Caco-2 (cell line): ENCODE measurements at regions not wholly inside any gene's neighbourhood (a gene's known extent, or its start where the extent isn't known, plus 50 kb on each side); places are given as distances from the start of the nearest gene placed in this dataset.
"Not testable (repeated sequence)": the region's sequence is repeated elsewhere in the genome, so short reads cannot be mapped to it uniquely, and the experiment has no call there.

Experiments used
- BruUV-seq: library from RNA; stranded (reverse); fragments of 400-500 nt; replicated peaks from 2 replicates; lab custom pipeline; 2021; lab: Mats Ljungman, UMichigan
- CTCF ChIA-PET: fragments of 300-600 bp; sonication (Branson Sonifier 250); formaldehyde crosslinking; loops from one replicate; lab custom pipeline; 2022; ENCODE audit warnings: antibody characterized with exemption; lab: Charles Lee
- POLR2A ChIA-PET: fragments of 300-600 bp; sonication (Branson Sonifier 250); formaldehyde crosslinking; loops from one replicate; lab custom pipeline; 2022; ENCODE audit warnings: antibody characterized with exemption; lab: Charles Lee
- DNase-seq, 2 experiments: peaks; one replicate each; pipeline versions ENCODE4 v3.0.0 to v3.0.0-alpha.2; 2020 to 2022
- H3K27me3 ChIP-seq: replicated peaks from 2 replicates; pipeline ENCODE4 v1.6.0; 2011; ENCODE audit warnings: low read length; ENCODE audit not compliant: control insufficient read depth, insufficient read depth
- H3K36me3 ChIP-seq: 2 replicates; pipeline ENCODE4 v1.5.1; 2011; ENCODE audit warnings: low read length; ENCODE audit not compliant: control insufficient read depth, insufficient read depth
- H3K4me1 ChIP-seq: fragments of 250-450 bp; sonication (Bioruptor Pico); 2 replicates; pipeline ENCODE4 v1.5.1; 2020; ENCODE audit warnings: mild to moderate bottlenecking
- H3K4me3 ChIP-seq: 2 replicates; pipeline ENCODE4 v1.5.1; 2011; ENCODE audit warnings: low read depth, mild to moderate bottlenecking, control low read depth, low read length
- H3K9me3 ChIP-seq: fragments of 250-450 bp; sonication (Bioruptor Pico); 2 replicates; pipeline ENCODE4 v1.5.1; 2020; ENCODE audit warnings: mild to moderate bottlenecking, moderate library complexity
- H3K27ac Mint-ChIP-seq: one replicate; pipeline ENCODE4 v1.8.0; 2022; ENCODE audit warnings: mixed read lengths; ENCODE audit not compliant: unreplicated experiment
- H3K27me3 Mint-ChIP-seq: one replicate; pipeline ENCODE4 v1.8.0; 2022; ENCODE audit warnings: mixed read lengths; ENCODE audit not compliant: insufficient read depth, unreplicated experiment
- H3K36me3 Mint-ChIP-seq: one replicate; pipeline ENCODE4 v1.8.0; 2022; ENCODE audit warnings: mild to moderate bottlenecking, mixed read lengths; ENCODE audit not compliant: insufficient read depth, unreplicated experiment
- H3K4me1 Mint-ChIP-seq: one replicate; pipeline ENCODE4 v1.8.0; 2022; ENCODE audit warnings: low read depth, mixed read lengths; ENCODE audit not compliant: unreplicated experiment
- H3K4me3 Mint-ChIP-seq: one replicate; pipeline ENCODE4 v1.8.0; 2022; ENCODE audit warnings: mild to moderate bottlenecking, moderate library complexity, mixed read lengths; ENCODE audit not compliant: unreplicated experiment
- H3K9me3 Mint-ChIP-seq: one replicate; pipeline ENCODE4 v1.8.0; 2022; ENCODE audit warnings: mixed read lengths; ENCODE audit not compliant: unreplicated experiment
- CTCF ChIP-seq, 2 experiments: fragments of 200-600 bp in 1 of 2; IDR thresholded peaks; 1 replicate in 1 of 2; 2 replicates in 1 of 2; pipeline versions ENCODE4 v1.5.1 to v1.8.0; 2011 to 2022; ENCODE audit warnings: antibody characterized with exemption in 1 of 2, control low read depth in 1 of 2, inconsistent platforms in 1 of 2, low read depth in 1 of 2, low read length in 1 of 2, mild to moderate bottlenecking in 1 of 2, moderate library complexity in 1 of 2; ENCODE audit not compliant: insufficient read depth in 1 of 2, severe bottlenecking in 1 of 2, unreplicated experiment in 1 of 2
- intact Hi-C: fragments of 100-400 bp; cut with micrococcal nuclease; formaldehyde crosslinking; loops from one replicate; pipeline ENCODE4 v1.10.0; 2022; ENCODE audit not compliant: unreplicated experiment

GRCh38 chr15:92848464-92848851, 51.7 kb upstream of the CHD2 start:
- H3K27me3 Mint-ChIP-seq, result no peaks in the 10 kb centered on the region
- no peak overlapping the region for H3K4me3 ChIP-seq
- H3K27ac Mint-ChIP-seq, result no peak overlapping the region
- H3K36me3 Mint-ChIP-seq, result no peaks in the 10 kb centered on the region
- TF ChIP-seq CTCF (IDR thresholded peaks at IDR 0.05; ENCODE audit: insufficient read depth in 1 of 2, low read depth in 1 of 2, low read length in 1 of 2, severe bottlenecking in 1 of 2, unreplicated experiment in 1 of 2), result no peak
- intact Hi-C loops, result no loop called here
- no peak overlapping the region for H3K4me3 Mint-ChIP-seq
- ChIA-PET CTCF (no interaction called here), POLR2A (no interaction called here)
- no peaks in the 10 kb centered on the region for H3K9me3 Mint-ChIP-seq
- DNase-seq, result no peak
- no peaks in the 10 kb centered on the region; the same call in 1 of the 2 replicates for H3K9me3 ChIP-seq
- BruUV-seq, result no TSS peak
- no peaks in the 10 kb centered on the region for H3K36me3 ChIP-seq
- no peaks in the 10 kb centered on the region for H3K27me3 ChIP-seq
- H3K4me1 Mint-ChIP-seq, result peaks cover 7% of the 10 kb centered on the region
- 0 out of 2 replicates have a peak, but pooled peaks cover 3% of the 10 kb centered on the region for H3K4me1 ChIP-seq

DNA sequence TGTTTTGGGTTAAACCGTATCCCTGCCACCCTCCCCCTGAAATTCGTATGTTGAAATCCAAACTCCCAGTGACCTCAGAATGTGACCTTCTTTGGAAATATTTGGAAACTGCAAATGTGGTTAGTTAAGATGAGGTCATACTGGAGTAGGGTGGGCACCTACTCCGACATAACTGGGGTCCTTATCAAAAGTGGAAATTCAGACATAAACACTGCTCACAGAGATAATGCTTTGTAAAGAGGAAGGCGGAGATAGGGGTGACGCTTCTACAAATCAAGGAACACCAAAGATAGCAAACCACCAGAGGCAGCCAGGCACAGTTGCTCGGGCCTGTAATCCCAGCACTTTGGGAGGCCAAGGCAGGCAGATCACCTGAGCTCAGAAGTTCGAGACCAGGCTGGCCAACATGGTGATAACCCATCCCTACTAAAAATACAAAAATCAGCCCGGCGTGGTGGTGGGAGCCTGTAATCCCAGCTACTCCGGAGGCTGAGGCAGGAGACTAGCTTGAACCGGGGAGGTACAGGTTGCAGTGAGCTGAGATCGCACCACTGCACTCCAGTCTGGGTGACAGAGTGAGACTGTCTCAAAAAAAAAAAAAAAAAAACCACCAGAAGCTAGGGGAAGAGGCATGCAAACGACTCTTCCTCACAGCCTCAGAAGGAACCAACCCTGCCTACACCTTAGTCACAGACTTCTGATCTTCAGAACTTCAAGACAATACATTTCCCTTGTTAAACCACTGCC, 51.1 kb upstream of the CHD2 start:
- DNase-seq, result no peak
- 0 out of 2 replicates have a peak, but pooled peaks cover 3% of the 10 kb centered on the region for H3K4me1 ChIP-seq
- intact Hi-C loops, result no loop called here
- Mint-ChIP-seq H3K36me3 (no peaks in the 10 kb centered on the region), H3K27ac (no peak overlapping the region), H3K27me3 (no peaks in the 10 kb centered on the region), H3K4me3 (no peak overlapping the region), H3K4me1 (peaks cover 7% of the 10 kb centered on the region), H3K9me3 (no peaks in the 10 kb centered on the region)
- ChIA-PET CTCF (no interaction called here), POLR2A (interaction anchor here (0.6 kb wide), 2 partner anchors 52 to 72 kb away, joined by 3 to 5 read pairs; no protein-coding TSS in a partner anchor)
- BruUV-seq, result no TSS peak
- TF ChIP-seq CTCF (IDR thresholded peaks at IDR 0.05; ENCODE audit: insufficient read depth in 1 of 2, low read depth in 1 of 2, low read length in 1 of 2, severe bottlenecking in 1 of 2, unreplicated experiment in 1 of 2), result no peak
- H3K36me3 ChIP-seq, result no peaks in the 10 kb centered on the region
- H3K27me3 ChIP-seq, result no peaks in the 10 kb centered on the region
- H3K9me3 ChIP-seq, result no peaks in the 10 kb centered on the region; the same call in 1 of the 2 replicates
- no peak overlapping the region for H3K4me3 ChIP-seq

DNA sequence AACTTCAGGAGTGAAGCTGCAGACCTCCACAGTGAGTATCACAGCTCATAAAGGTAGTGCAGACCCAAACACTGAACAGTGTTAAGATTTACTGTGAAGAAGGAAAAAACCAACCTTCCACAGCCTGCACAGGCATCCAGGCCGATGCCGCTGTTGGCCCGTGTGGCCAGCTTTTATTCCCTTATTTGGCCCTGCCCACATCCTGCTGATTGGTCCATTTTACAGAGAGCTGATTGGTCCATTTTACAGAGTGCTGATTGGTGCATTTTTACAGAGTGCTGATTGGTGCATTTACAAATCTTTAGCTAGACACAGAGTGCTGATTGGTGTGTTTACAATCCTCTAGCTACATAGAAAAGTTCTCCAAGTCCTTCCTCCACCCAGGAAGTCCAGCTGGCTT, 49.9 kb upstream of the CHD2 start:
- H3K27me3 Mint-ChIP-seq, H3K36me3 ChIP-seq, H3K9me3 ChIP-seq, H3K27me3 ChIP-seq, H3K4me3 Mint-ChIP-seq, BruUV-seq, H3K27ac Mint-ChIP-seq, H3K9me3 Mint-ChIP-seq, H3K36me3 Mint-ChIP-seq, intact Hi-C loops, POLR2A ChIA-PET, CTCF ChIA-PET, H3K4me1 Mint-ChIP-seq, H3K4me3 ChIP-seq, H3K4me1 ChIP-seq, DNase-seq: not testable (repeated sequence)
